ENCODE measurements at regions not wholly inside any gene's neighbourhood (a gene's known extent, or its start where the extent isn't known, plus 50 kb on each side); places are given as distances from the start of the nearest gene placed in this dataset.

GRCh38 chr13:103758222-103758621 is 692.0 kb upstream of the SLC10A2 start:
- TF ChIP-seq CTCF (conservative IDR thresholded peaks at IDR 0.05; ENCODE audit: low read depth, low read length) (no peak), EZH2 (IDR thresholded peaks at IDR 0.05; ENCODE audit: low read length, unreplicated experiment) (no peak), EZH2phosphoT487 (IDR thresholded peaks at IDR 0.05; ENCODE audit: borderline replicate concordance, low read length) (no peak)
